ENCODE measurements at regions not wholly inside any gene's neighbourhood (a gene's known extent, or its start where the extent isn't known, plus 50 kb on each side); places are given as distances from the start of the nearest gene placed in this dataset.

DNA sequence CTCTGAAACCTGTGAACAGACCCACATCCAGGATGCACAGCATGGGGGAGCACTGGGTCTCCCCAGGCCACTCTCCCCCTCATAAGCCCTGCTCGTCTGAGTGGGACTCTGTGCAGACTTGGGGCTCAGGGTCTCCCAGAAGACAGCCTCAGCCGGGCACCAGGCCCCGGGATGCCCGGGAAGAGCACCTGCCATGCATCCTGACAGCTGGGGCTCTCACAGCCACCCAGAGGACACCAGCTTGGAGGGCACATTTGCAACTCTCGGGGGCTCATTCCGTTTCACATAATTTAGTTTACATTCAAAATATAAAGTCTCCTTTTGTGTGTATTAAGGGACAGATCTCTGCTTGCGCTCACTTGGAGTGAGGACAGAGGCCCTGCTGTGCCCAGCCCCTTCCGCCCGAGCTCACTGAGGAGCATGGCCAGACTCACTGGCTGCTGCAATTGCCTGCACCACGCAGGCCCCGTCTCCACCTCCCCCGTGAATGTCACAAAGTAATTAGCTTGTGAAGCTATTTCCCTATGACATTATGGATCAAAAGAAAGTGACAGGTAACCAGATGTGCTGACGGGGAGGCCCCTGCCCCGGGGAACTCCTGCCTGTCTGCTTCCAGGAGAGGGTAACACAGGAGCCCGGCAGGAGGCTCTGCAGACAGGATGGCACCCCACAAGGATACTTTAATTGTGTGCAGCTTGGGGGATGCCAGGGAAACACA, 275.6 kb downstream of the BRD1 start:
- Histone ChIP-seq H3K27me3 (ENCODE audit: control insufficient read depth, insufficient read depth, low read length) (no peaks in the 10 kb centered on the region), H3K36me3 (ENCODE audit: control insufficient read depth, insufficient read depth, low read length) (no peaks in the 10 kb centered on the region), H3K4me3 (ENCODE audit: low read depth, low read length) (no peak overlapping the region)
- TF ChIP-seq, protein P1, sequence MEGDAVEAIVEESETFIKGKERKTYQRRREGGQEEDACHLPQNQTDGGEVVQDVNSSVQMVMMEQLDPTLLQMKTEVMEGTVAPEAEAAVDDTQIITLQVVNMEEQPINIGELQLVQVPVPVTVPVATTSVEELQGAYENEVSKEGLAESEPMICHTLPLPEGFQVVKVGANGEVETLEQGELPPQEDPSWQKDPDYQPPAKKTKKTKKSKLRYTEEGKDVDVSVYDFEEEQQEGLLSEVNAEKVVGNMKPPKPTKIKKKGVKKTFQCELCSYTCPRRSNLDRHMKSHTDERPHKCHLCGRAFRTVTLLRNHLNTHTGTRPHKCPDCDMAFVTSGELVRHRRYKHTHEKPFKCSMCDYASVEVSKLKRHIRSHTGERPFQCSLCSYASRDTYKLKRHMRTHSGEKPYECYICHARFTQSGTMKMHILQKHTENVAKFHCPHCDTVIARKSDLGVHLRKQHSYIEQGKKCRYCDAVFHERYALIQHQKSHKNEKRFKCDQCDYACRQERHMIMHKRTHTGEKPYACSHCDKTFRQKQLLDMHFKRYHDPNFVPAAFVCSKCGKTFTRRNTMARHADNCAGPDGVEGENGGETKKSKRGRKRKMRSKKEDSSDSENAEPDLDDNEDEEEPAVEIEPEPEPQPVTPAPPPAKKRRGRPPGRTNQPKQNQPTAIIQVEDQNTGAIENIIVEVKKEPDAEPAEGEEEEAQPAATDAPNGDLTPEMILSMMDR (IDR thresholded peaks at IDR 0.05; ENCODE audit: insufficient read depth, low read length, severe bottlenecking) = no peak
- DNase-seq (ENCODE audit: low read depth) (no peak), FAIRE-seq (no peak)

DNA sequence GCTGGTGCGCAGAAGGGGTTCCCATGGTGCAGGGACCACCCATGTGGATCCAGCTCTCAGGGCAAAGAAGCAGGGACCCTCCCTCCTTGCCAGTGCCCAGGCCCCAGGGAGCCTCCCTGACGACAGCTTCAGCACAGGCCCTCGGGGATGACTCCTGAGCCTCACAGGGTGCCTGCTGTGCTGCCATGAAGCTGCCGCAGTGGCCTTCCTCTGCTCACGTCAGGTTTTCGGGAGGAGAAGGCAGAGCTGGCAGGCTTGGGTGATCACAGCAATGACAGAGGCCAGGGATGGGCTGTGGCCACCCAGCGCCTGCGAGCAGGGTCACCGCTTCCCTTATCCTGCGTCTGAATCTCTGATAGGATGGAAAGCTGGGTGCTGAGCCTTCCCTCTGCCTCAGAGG, 276.2 kb downstream of the BRD1 start:
- TF ChIP-seq, protein P1 (IDR thresholded peaks at IDR 0.05; ENCODE audit: insufficient read depth, low read length, severe bottlenecking) = no peak
- no peak for FAIRE-seq
- Histone ChIP-seq H3K4me3 (ENCODE audit: low read depth, low read length) (no peak overlapping the region), H3K36me3 (ENCODE audit: control insufficient read depth, insufficient read depth, low read length) (no peaks in the 10 kb centered on the region), H3K27me3 (ENCODE audit: control insufficient read depth, insufficient read depth, low read length) (no peaks in the 10 kb centered on the region)
- no peak for DNase-seq (ENCODE audit: low read depth)

DNA sequence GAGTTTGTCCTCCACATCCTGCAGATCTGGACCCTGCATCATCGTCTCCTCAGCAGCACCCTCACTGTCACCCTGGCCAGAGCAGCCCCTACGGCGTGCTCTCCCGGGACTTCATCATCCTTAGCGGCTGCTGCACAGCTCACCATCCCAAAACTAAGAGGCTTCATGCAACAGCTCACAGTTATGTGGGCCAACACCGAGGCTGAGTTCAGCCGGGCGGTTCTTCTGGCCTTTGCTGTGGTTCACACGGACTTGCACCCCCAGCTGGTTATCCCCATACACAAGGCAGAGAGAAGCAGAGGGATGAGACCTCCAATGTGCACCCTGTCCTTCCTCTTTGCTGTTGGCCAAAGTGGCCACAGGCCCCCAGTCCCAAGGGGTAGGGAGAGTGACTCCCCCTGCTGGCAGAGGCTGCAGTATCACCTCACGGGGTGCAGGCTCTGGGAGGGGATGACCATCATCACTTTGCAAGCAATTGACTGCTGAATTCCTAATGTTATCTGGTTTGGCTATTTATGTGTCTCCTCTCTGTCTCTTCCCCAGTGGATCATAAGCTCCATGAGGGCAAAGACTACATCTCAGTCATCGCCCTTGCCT, 276.8 kb downstream of the BRD1 start:
- Histone ChIP-seq H3K4me3 (ENCODE audit: low read depth, low read length) (no peak overlapping the region), H3K27me3 (ENCODE audit: control insufficient read depth, insufficient read depth, low read length) (no peaks in the 10 kb centered on the region), H3K36me3 (ENCODE audit: control insufficient read depth, insufficient read depth, low read length) (no peaks in the 10 kb centered on the region)
- FAIRE-seq (no peak), DNase-seq (ENCODE audit: low read depth) (no peak)
- TF ChIP-seq, protein P1 (IDR thresholded peaks at IDR 0.05; ENCODE audit: insufficient read depth, low read length, severe bottlenecking) = no peak

DNA sequence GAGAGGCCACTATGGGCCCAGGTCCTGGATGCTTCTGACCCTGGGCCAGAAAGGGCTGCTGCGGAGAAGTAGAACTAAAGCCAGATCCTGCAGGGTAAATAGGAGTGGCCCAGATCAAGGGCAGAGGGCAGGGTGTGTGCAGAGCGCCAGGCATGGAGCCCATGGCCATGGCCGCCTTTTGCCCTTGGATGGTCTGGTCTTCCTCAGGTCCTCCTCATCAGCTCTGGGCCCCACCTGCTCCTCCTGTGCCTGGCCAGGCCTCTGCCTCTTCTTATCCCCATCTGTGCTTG, 277.6 kb downstream of the BRD1 start:
- Histone ChIP-seq H3K4me3 (ENCODE audit: low read depth, low read length) (no peak overlapping the region), H3K36me3 (ENCODE audit: control insufficient read depth, insufficient read depth, low read length) (no peaks in the 10 kb centered on the region), H3K27me3 (ENCODE audit: control insufficient read depth, insufficient read depth, low read length) (no peaks in the 10 kb centered on the region)
- no peak for FAIRE-seq
- DNase-seq (ENCODE audit: low read depth) = no peak
- TF ChIP-seq, protein P1 (IDR thresholded peaks at IDR 0.05; ENCODE audit: insufficient read depth, low read length, severe bottlenecking) = no peak

DNA sequence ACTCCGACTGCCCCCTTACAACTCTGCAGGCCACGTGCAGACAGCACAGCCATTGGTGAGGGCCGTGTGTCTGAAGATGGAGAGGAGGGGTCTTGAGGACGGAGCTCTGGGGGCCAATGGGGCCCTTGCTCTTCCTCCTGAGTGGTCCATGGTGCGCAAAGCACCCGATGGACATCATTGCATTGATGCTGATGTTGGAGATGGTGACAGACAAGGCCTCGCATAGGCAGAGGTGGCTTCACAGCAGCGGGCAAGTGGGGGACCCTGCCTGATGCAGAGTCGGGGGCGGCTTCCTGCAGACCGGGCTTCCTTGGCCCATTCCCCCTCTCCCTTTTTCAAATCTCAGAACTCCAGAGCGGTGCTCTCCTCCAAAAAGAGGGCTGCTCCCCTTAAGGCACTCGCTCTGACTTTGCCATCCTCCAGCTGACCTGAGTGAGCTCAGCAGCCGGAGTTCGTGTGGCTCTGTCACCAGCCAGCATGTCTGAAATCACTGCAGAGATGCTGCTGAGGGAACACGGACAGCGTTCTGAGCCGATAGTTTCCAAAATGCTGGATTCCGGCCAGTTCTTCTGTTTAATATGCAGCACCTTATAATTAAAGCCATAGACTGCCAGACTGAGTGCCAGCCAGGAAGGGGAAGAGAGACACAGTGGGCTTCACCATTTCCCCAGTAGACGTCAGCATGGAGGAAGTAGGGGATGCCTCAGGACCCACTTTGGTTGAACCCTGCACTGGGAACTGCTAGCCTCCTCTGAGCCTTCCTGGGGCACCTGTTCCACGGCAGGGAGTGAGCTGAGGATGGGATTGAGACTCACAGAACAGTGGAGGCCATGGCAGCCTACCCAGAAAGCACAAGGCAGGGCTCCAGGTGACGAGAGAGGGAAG, 278.2 kb downstream of the BRD1 start:
- H3K36me3 ChIP-seq (ENCODE audit: control insufficient read depth, insufficient read depth, low read length) = no peaks in the 10 kb centered on the region
- H3K4me3 ChIP-seq (ENCODE audit: low read depth, low read length) = no peak overlapping the region
- FAIRE-seq (no peak), DNase-seq (ENCODE audit: low read depth) (no peak)
- no peaks in the 10 kb centered on the region for H3K27me3 ChIP-seq (ENCODE audit: control insufficient read depth, insufficient read depth, low read length)
- TF ChIP-seq, protein P1 (IDR thresholded peaks at IDR 0.05; ENCODE audit: insufficient read depth, low read length, severe bottlenecking) = no peak

Data from bronchial epithelial cell (primary cell).